GM23338 (cell line): ENCODE measurements at regions not wholly inside any gene's neighbourhood (a gene's known extent, or its start where the extent isn't known, plus 50 kb on each side); places are given as distances from the start of the nearest gene placed in this dataset.

Source experiments
- CREB1 ChIP-seq: fragments of 250-450 bp; sonication (Bioruptor Pico); IDR thresholded peaks from 2 replicates; pipeline ENCODE4 v1.5.0; 2020; ENCODE audit warnings: low read depth, mild to moderate bottlenecking, moderate library complexity
- CTCF ChIP-seq, 2 experiments: fragments of 200-600 bp in 1 of 2; sonication (generic) in 1 of 2; conservative IDR thresholded peaks; 2 replicates each; pipeline versions ENCODE4 v1.5.1 to v1.6.1; 2016 to 2017; ENCODE audit warnings: antibody characterized with exemption in 2 of 2, low read depth in 2 of 2, mild to moderate bottlenecking in 2 of 2, moderate library complexity in 1 of 2
- EZH2 ChIP-seq: fragments of 200-600 bp; sonication (generic); IDR thresholded peaks from one replicate; pipeline ENCODE4 v1.8.0; 2017; ENCODE audit warnings: antibody characterized with exemption, mild to moderate bottlenecking, low read depth; ENCODE audit not compliant: unreplicated experiment
- EZH2phosphoT487 ChIP-seq: fragments of 200-600 bp; sonication (generic); IDR thresholded peaks from one replicate; pipeline ENCODE4 v1.8.1; 2018; ENCODE audit warnings: antibody characterized with exemption; ENCODE audit not compliant: unreplicated experiment
- POLR2AphosphoS5 ChIP-seq: IDR thresholded peaks from 2 replicates; pipeline ENCODE4 v1.6.1; 2016; ENCODE audit warnings: antibody characterized with exemption, low read depth
- REST ChIP-seq: IDR thresholded peaks from one replicate; pipeline ENCODE4 v1.6.1; 2018; ENCODE audit warnings: antibody characterized with exemption; ENCODE audit not compliant: unreplicated experiment

GRCh38 chr2:2727876-2728511 lies 396.9 kb upstream of the MYT1L start:
- TF ChIP-seq CTCF (conservative IDR thresholded peaks at IDR 0.05; ENCODE audit: low read depth in 2 of 2): no peak
- TF ChIP-seq EZH2phosphoT487: no peak
- no peak for TF ChIP-seq REST
- TF ChIP-seq EZH2: no peak
- no peak for TF ChIP-seq CREB1 (CRISPR knock-in tag)
- TF ChIP-seq POLR2AphosphoS5: no peak
